ENCODE measurements at regions not wholly inside any gene's neighbourhood (a gene's known extent, or its start where the extent isn't known, plus 50 kb on each side); places are given as distances from the start of the nearest gene placed in this dataset.

- DNase-seq (ENCODE audit: low read depth in 2 of 2) = no peak
These were observed 151.9 kb upstream of the CWC22 start for GRCh38 chr2:180158961-180159360.

GRCh38 chr2:180156651-180157050, 149.6 kb upstream of the CWC22 start:
- no peak for DNase-seq (ENCODE audit: low read depth in 2 of 2)

DNA sequence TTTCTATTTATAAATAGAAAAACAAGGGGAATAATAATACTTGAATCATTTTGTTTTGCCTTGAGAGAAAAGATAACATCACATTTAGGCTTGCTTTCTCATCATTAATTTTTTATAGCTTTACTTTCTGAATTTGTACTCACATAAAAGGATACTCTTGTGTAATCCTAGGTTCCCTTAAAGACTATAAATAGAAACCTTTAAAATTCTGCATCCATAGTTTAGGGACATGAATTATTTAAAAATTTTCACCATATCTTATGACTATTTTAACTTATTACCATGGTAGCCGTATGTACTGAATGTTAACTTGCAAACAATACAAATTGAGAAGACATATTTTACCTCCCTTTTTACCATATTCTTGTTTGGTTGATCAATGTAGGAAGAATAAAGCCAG, 143.5 kb upstream of the CWC22 start:
- DNase-seq (ENCODE audit: low read depth in 2 of 2) = no peak

- DNase-seq (ENCODE audit: low read depth in 2 of 2) = no peak
These were observed 139.4 kb upstream of the CWC22 start for GRCh38 chr2:180146541-180146940.

DNA sequence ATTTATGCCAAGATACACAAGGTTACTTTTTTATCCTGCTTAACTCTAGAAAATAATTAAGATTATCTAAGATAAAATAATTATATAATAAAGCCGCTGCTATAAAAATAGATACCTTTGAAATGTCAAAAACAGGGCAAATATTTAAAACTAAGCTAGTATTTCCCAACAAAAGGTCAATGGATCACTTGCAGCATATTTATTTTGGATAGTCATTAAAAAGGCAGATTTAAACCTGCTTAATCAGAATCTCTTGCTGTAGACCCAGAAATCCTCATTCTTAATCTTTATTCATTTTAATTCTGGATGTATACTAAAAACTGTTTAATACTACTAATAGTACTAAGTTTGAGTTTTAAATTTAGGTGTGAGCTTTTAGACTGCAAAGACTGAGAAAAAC, 139.0 kb upstream of the CWC22 start:
- DNase-seq (ENCODE audit: low read depth in 2 of 2) = no peak

- no peak for DNase-seq (ENCODE audit: low read depth in 2 of 2)
These were observed 138.1 kb upstream of the CWC22 start for GRCh38 chr2:180145163-180145562.

GRCh38 chr2:180144338-180144813, 137.3 kb upstream of the CWC22 start:
- DNase-seq (ENCODE audit: low read depth in 2 of 2) = no peak

DNA sequence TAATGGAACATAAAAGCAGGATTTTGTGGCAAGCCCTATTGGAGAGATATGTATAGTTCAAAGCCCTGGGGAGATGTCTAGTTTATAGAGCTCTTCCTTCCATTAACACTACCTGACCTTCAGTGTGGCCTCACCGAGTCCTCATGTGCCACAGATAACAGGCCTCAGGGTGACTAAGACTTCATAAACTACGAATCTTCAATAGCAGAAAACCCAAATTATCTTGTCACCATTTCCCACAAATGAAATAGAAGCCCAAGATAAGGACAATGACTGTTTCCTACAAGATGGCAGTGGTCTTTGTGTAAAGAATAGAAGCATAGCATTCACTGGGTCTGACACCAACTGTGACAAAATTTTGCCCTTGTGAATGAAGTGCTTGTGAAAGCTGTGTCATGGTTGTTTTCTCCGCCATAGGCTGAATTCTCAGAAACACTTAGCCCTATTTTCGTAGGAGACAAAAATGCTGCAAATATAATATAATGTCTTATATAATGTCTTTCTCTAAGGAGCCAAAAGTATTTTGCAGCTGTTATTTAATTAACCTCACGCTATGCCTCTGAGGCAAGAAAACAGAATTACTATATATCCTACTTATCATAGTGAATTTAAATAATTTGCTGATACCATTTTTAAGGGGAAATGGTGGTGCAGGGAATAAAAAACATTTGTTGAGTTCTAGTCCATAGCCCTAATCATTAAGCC, 136.7 kb upstream of the CWC22 start:
- no peak for DNase-seq (ENCODE audit: low read depth in 2 of 2)

DNA sequence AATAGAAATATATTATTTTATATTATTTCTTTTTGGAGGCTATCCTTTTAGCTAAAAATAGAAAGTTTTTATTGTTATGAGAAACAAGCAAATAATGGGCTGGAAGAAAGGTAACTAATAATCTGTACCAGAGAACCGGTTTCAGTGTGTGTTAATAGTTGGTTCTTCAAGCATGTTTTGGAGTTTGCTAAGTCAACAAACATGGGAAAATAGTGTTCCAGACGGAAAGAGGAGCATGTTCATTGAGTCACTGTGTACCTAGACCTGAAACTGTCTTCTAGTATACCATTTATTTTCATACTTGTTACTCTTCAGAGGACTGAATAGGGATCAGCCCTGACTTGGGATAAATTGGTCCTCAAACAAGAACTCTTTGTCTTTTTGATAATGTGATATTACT, 134.5 kb upstream of the CWC22 start:
- DNase-seq (ENCODE audit: low read depth in 2 of 2) = no peak

GRCh38 chr2:180133736-180134135, 126.6 kb upstream of the CWC22 start:
- DNase-seq (ENCODE audit: low read depth in 2 of 2) = no peak

DNA sequence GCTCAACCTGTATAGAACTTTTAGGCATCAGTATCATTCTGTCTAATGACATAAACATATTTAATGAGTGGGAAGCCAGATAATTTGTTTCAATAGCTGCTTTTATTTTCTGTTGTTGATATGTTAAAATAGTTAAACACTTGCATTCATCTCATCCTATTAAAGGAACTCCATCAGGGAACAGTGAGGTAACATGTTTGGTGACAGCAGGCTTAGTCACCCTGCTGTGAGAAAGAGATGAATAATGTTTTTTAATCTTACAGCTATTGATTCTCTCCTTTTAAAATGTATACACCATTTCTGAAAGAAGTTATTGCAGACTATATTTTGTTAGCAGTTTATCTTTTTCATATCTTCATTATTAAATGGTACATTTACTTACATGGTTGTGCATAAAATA, 123.3 kb upstream of the CWC22 start:
- DNase-seq (ENCODE audit: low read depth in 2 of 2) = peak in 1 of 2 donors; percentile 21

- DNase-seq (ENCODE audit: low read depth in 2 of 2) = no peak
These were observed 121.8 kb upstream of the CWC22 start for GRCh38 chr2:180128861-180129260.

DNA sequence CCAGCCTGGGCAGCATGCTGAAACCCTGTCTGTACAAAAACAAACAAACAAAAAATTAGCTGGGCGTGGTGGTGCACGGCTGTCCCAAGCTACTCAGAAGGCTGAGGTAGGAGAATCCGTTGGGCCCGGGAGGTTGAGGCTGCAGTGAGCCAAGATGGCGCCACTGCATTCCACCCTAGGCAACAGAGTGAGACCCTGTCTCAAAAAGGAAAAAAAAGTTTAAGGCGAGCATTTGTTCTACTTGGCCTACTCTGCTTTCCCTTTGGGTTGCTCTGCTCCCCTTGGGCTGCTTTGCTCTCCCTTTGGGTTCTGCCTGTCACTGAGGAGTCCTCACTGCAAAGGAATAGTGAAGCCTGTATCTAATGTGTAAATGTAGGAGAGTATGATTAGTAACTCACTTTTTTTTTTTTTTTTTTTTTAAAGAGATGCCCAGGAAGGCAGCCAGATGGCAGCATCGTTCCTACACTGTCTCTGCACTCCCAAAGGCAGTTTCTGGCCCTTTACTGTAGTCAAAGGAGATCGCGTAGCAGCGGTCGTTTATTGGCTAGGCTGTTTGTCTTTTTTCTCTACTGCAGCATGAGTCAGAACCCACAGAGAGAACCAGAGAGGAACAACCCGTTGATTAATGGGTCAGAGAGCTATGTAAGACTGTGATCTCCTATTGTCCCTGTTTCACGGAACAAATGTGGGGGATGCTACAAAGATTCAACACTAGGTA, 118.3 kb upstream of the CWC22 start:
- DNase-seq (ENCODE audit: low read depth in 2 of 2) = peak; percentile 80 to 87

DNA sequence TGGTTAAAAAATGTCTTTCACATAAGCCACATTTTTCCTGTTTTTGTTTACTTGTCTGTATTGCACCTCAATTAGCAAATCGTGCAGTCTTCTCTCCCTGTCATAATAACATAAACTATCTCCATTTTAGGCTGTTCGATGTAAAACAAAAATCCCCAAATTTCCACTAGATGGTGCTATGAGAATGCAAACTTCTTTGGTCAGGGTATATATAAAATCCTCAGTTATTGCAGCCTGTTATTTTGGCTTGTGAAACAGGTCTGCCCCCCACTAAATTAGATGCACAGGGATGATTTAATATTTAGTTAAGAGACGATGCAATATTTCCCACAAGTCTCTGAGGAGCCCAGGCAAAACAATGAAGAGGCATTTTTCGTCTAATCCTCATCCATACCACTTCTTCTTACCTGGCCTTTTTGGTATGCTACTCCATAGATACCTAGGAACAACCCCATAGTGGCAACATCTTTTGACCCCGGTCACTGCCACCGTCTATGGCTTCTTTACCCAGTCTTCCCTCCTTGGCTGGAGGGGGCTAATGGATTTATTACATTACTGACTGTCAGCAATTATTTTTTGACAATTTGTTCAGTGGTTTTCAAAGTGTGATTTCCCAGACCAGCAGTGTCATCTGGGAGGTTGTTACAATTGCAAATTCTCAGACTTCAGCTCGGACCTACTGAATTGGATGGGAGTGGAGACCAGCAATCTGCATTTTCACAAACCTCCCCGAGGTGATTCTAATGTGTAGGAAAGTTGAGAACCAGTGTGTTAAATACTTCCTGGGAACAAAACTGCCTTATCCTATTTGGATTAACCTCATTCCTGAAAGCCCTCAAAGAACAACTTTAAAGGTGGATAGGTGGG, 117.4 kb upstream of the CWC22 start:
- DNase-seq (ENCODE audit: low read depth in 2 of 2) = peak; percentile 61 to 65

DNA sequence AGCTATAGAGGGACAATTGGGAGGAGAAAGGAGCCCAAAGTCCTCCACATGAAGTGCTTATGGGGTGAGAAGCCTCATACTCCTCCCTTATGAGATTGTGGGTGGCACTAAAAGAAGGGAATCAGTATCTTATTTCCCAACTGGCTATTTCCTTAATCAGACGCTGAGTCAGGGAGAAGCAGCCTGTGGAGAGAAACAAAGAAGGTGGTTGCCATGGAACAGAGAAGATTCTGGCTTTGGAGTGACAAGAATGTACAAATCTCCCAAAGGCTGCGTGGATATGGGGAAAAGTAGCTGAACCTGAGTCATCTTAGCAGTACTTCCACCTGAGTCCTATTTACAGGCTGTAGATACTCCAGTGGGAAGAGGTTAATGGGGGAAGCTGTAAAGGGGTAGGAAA, 115.8 kb upstream of the CWC22 start:
- no peak for DNase-seq (ENCODE audit: low read depth in 2 of 2)

- DNase-seq (ENCODE audit: low read depth in 2 of 2) = no peak
These were observed 108.6 kb upstream of the CWC22 start for GRCh38 chr2:180115675-180116074.

DNA sequence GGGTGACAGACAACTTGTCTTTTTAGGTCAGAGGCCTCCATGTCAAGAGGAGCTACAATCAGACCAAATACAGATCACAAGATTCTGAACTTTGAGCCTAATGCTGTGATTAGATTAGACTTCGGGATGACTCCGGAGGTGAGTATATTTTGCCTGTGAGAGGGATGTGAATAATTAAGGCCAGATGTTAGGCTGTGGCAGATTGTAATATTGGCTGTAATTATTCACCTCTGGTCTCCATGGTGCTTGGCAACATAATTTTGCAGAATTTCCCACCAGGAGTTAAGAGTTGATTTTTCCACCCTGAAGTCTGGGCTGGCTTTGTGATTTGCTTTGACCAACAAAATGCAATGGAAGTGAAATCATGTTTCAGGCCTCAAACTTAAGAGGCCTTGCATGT, 108.2 kb upstream of the CWC22 start:
- no peak for DNase-seq (ENCODE audit: low read depth in 2 of 2)

DNA sequence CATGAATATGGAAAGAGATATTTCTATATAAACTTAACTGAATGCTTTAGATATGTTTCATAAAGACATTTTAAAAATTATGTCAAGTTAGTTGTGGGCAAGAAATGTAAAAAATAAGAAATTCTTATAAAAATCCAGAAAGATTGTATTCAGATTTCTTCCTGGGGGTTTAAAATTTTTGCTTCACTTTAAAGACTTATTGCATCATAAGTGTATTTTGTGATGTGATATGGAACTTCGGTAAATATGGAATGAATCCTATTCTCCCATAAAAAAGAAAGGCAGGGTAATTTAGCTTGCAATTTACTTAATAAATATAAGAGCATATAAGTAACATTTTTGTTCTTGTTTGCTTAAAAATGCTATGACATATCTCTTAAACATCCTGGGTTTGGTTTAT, 104.8 kb upstream of the CWC22 start:
- DNase-seq (ENCODE audit: low read depth in 2 of 2) = no peak

DNA sequence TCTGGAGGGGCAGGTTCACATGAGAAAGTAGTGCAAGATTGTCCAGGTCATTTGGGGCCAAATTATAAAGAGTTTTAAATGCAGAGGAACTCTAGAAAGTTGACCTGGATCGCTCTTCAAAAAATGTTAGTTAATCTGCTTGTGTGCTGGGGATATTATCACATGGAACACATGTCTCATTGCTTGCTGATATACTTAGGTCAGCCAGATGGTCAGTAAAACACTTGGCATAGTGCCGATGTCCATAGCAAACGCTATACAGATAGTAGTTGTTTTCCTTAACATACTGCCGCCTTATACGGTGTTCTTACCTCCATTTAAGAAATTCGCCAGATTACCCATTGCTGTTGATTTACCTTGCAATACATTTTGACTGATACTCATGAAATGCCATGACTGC, 103.4 kb upstream of the CWC22 start:
- DNase-seq (ENCODE audit: low read depth in 2 of 2) = no peak

DNA sequence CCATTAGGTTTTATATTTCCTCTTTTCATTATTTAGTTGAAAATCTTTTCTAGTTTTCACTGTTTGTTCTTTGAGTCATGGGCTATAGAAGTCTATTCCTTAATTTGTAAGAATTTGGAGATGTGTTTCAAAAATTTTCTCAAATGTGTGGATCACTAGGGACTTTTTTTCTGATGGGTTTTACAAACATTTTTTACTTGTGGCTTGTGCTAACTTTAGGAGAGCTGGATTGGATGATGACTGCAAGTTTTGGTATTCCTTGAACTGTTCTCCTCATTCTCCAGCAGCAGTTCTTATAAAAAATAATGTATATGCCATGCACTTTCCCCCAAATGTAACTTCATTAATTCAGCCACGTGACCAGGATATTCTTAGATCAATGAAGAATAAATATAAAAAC, 94.7 kb upstream of the CWC22 start:
- DNase-seq (ENCODE audit: low read depth in 2 of 2) = no peak

DNA sequence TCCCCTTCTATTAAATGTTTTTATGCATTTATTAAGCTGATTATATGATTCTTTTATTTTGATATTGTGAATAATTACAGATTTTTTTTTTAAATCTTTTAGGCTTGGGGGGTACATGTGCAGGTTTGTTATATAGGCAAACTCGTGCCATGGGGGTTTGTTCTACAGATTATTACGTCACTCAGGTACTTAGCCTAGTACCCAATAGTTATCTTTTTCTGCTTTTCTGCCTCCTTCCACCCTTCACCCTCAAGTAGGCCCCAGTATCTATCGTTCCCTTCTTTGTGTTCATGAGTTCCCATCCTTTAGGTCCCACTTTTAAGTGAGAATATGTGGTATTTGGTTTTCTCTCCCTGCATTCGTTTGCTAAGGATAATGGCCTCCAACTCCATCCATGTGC, 92.2 kb upstream of the CWC22 start:
- DNase-seq (ENCODE audit: low read depth in 2 of 2) = no peak

DNA sequence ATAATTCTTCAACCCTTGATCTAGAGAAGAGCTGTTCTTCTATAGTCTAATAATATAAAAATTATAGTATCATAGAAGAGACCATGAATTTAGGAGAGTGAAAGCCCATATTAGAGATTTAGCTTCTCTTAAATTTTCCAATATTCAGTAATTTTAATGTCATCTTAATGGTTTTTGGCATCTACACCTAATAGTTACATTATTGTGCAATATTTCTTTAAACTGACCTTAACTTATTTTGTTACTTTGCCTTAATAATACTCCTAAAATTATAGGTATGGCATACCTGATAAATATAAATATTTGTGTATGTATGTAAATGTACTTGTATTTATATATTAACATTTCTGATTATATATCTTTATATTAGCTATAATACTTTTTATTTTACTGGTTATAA, 78.0 kb upstream of the CWC22 start:
- no peak for DNase-seq (ENCODE audit: low read depth in 2 of 2)

Measured in lung microvascular endothelial cell (primary cell).